ENCODE measurements at regions not wholly inside any gene's neighbourhood (a gene's known extent, or its start where the extent isn't known, plus 50 kb on each side); places are given as distances from the start of the nearest gene placed in this dataset.

DNA sequence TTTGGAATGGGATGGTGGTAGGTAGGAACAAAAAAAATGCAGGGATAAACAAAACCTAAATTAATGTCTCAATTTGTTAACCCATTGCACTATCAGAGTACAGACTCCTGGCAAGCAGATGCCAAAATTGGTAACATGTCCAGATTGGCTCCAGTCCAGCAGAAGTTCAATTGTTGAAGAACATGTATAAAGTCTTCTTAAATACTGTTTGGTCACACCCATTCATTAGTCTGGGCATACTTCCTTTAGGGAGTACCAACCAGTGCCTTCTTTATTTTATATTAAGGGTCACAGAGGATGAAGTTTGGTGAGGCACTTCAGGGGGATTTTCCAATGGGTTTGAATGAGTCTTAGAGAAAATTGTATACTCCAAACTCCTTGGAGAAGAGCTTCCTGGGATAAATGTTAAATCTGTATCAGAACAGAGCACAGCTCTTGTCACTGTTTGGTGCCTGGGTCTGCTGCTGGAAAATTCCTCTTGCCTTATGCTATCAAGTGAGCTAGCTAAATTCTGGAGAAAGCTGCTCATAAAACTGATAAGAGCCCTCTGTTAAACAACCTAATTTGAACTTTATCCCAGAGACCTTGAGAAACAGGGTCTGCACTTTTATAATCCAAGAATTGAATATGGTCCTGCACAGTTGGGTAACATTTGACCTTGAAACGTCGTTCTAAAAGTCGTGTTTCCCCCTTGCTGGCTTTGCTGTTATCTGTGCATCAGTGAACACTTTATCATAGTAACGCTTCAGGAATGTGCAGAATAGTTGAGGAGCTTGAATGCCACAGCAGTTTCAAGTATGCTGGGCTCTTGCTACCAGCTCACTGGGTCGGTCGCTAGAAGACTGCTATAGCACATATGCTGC is 334.1 kb upstream of the CITED2 start:
- DNase-seq (ENCODE audit: low read depth) = no peak

DNA sequence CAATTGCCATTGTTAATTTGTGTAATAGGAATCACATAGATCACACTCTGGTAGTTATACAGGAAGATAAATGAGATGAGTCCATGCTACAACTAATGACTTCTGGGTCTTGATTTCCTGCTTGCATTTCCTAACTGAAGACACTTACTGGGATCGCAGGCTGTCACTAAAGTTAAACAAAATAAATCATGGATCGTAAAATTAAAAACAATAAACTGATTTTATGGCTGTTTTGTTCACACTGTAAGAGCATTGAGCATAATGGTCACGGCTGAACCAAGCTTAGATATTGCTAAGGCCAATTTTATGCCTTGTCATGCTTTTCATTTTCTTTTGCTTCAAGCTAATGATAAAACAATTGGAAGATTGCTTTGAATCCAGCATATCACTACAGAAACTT is 332.5 kb upstream of the CITED2 start:
- no peak for TF ChIP-seq CTCF (IDR thresholded peaks at IDR 0.05; ENCODE audit: control insufficient read depth, extremely low read depth, insufficient read depth)
- DNase-seq (ENCODE audit: low read depth) = peak; percentile 28
- no peak overlapping the region for H3K4me3 ChIP-seq (ENCODE audit: low read depth, low read length)

More for the DNA sequence above, 334.1 kb upstream of the CITED2 start:
- no peak overlapping the region for H3K4me3 ChIP-seq (ENCODE audit: low read depth, low read length)
- TF ChIP-seq CTCF (IDR thresholded peaks at IDR 0.05; ENCODE audit: control insufficient read depth, extremely low read depth, insufficient read depth) = no peak

DNA sequence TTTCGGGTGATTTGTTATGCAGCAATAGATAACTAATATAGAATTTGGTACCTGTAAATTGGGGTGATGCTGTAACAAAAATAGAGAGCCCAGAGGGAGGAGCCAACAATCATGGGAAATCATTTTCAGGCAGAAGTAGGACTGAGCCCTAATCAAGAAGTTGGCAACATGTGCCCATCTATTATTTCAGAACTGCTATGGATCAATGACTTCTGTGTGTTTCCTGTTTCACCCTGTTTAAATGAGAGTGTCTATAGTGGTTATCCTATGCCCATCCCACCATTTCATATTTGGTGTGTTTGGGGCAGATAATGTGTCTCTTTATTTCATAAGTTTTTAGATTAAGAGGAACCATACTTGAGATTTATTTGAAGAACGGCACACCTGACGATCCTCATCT is 330.8 kb upstream of the CITED2 start:
- H3K4me3 ChIP-seq (ENCODE audit: low read depth, low read length) = no peak overlapping the region
- DNase-seq (ENCODE audit: low read depth) = no peak
- TF ChIP-seq CTCF (IDR thresholded peaks at IDR 0.05; ENCODE audit: control insufficient read depth, extremely low read depth, insufficient read depth) = no peak

- TF ChIP-seq CTCF (IDR thresholded peaks at IDR 0.05; ENCODE audit: control insufficient read depth, extremely low read depth, insufficient read depth) = no peak
- no peak overlapping the region for H3K4me3 ChIP-seq (ENCODE audit: low read depth, low read length)
- DNase-seq (ENCODE audit: low read depth) = no peak
Observed at GRCh38 chr6:139703780-139704179, 329.3 kb upstream of the CITED2 start.

DNA sequence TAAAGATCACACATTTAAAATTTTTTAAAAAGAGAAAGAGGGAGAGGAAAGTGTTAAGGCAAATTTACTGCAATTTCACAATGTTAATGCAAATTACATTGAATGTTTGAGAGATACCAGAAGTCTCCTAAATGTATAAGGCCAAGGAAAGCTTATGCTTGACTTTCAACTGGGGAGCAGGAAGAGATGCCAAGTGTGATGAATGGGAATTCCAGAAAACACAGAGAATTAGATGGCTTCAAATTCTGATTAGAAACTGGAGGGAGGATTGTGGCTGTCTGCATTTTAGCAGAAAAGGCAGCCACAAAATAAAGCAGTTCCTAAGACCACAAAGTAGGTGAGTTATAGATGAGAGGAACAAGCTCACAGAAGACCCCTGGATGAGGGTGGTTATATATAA is 328.3 kb upstream of the CITED2 start:
- no peak for TF ChIP-seq CTCF (IDR thresholded peaks at IDR 0.05; ENCODE audit: control insufficient read depth, extremely low read depth, insufficient read depth)
- DNase-seq (ENCODE audit: low read depth) = no peak
- H3K4me3 ChIP-seq (ENCODE audit: low read depth, low read length) = no peak overlapping the region

GRCh38 chr6:139701695-139702094 is 327.2 kb upstream of the CITED2 start:
- no peak for TF ChIP-seq CTCF (IDR thresholded peaks at IDR 0.05; ENCODE audit: control insufficient read depth, extremely low read depth, insufficient read depth)
- no peak overlapping the region for H3K4me3 ChIP-seq (ENCODE audit: low read depth, low read length)
- no peak for DNase-seq (ENCODE audit: low read depth)

- DNase-seq (ENCODE audit: low read depth) = no peak
- no peak for TF ChIP-seq CTCF (IDR thresholded peaks at IDR 0.05; ENCODE audit: control insufficient read depth, extremely low read depth, insufficient read depth)
- no peak overlapping the region for H3K4me3 ChIP-seq (ENCODE audit: low read depth, low read length)
Observed at GRCh38 chr6:139701003-139701402, 326.6 kb upstream of the CITED2 start.
